Fibroblast of upper back skin (primary cell): ENCODE measurements at regions not wholly inside any gene's neighbourhood (a gene's known extent, or its start where the extent isn't known, plus 50 kb on each side); places are given as distances from the start of the nearest gene placed in this dataset.

Experiments used
- DNase-seq: peaks from one replicate; pipeline ENCODE4 v3.0.0-alpha.2; 2013

DNA sequence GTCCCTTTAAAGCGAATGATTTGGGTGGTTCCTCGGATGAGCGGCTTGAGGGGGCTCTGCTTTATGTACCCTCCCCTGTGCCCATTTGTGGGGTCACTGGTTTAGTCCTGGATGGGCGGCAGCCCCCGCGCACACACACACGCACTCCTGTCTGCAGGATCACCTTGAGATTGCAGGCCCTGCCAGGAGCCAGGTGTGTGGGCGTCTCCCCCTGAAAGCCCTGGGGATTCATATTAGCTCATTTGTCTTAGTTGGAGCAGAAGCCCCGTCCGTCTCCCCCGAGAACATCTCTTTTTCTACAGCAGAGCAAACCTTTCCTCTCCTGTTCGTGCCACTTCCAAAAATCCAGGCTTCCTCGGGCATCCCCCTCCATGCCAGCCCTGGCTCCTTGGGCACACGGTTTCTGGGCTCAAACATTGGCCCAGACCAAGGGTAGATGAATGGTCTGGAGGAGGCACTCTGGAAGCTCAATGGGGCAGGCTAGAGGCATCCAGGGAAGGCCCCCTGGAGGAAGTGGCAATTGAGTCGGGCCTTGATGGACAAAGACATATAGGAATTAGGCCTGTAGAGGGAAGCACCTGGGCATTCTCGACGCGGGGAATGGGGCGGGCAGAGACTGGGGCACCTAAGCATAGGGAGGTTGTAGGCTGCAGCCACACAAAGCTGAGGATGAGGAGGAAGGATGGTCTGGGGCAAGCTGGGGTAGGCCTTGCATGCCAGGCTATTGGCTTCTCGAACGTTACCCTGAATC, 218.5 kb upstream of the GSE1 start:
- DNase-seq: no peak

DNA sequence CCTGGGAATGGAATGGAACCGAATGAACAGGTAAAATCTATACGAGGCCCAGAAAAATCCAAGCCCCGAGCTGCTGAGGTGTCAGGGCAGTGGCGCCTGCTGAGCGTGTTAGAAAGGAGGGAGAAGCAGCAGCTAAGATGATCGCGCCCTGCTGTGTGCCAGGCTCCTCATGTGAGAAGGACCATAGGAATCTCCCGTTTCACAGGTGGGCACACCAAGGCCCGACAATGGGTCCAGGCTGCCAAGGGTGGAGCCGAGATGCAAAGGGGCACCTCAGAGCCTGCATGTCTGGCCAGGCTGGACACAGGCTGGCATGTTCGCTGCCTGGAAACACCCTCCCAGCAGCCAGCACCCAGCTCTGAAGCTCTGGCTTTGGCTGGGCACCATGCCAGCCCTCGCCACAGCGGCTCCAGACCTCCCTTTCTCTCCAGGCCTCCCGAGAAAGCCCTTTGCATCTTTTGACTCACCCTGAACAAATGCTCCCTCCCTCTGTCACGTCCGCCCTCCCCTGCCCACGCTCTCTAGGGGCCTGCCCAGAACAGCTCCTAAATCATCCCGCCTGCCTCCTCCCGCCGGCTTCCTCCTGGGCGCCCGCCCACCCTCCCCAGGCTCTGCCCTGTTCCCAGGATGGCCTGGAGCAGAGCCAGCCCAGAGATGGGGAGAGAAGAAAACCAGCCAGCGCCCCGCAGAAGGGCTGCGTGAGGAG, 217.8 kb upstream of the GSE1 start:
- peak; percentile 99 for DNase-seq

DNA sequence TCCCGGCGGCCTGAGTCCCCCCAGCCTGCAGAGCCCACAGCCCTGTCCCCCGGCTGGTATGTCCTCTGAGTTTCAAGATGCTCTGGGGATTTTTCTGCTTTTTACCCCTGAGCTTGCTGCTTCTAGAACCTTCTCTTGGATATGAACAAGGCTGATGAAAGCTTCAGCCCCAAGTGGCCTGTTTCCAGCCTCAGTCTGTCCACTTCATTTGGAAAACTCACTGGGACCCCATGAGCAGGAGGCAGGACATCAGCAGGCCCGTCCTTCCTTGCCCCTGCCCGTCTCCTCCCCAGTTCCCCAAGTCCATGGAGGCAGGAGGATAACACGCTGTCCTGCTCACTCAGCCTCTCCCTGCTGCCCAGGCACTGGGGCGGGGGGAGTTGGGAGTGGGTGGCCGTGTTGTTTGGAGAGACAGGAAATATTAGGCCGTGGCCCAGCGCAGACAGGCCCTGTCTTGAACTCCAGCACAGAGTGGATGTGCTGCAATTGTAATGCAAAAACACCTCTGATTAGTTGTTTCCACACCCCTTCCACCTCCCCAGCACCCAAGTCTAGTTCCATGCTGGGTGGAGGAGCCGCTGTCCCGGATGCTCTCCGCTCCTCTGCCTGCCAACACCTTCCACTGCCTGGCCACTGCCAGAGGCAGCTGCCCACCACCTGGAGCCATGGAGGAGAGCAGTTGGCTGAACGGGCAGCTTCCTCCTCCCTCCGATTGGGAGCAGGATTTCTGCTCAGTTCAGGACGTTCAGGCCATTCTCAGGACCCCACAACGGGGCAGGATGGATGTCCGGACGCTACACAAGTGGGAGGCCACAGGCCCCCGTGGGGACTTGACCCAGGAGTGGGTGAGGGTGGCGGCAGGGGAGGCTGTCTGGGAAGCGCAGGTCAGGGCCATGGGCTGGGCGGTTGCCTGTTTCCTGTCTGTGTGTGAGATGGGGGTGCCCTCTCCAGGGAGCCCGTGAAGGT, 216.9 kb upstream of the GSE1 start:
- peak; percentile 21 for DNase-seq

DNA sequence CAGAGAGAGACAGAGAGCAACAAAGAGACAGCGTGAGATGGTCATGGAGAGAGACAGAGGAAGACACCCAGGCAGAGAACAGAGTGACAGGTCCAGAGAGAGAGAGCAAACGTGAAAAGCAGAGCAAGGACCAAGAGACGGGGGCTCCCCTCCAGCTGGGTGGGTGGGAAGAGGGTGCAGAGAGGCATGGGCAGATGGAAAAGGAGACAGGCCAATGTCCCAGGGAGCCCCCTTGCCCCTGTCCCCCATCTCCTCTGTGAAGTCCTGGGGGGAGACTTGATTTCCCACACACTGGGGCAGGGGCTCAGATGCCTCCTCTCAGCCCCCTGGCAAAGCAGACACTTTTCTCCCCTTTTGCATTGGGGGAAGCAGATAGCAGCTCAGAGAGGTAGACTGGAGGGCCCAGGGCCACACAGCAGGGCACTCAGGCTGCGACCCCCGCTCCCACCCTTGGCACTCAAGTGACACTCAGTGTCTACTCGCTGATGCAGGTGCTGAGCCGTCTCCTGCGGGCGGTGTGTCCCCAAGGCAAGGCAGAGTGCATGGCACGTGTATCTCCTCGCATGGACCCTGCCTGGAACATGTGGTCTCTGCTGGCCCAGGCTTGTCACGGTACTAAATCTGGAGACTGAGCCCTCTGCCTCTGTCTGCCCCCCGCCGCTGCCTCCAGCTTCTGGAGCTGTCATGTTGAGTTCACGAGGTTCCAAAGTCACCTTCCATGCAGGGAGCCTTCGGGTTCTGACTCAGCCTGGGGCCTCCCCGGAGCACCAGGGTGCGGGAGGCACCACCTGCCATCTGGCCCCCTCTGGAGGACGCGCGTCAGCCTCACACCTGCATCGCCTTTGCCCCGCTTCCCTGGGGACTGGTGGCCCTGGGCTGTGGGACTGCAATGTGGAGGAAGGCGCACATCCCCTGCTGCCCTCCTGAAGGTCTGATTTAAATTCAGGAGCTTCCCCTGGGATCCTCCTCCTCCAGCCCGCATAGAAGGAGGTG, 215.9 kb upstream of the GSE1 start:
- no peak for DNase-seq

DNA sequence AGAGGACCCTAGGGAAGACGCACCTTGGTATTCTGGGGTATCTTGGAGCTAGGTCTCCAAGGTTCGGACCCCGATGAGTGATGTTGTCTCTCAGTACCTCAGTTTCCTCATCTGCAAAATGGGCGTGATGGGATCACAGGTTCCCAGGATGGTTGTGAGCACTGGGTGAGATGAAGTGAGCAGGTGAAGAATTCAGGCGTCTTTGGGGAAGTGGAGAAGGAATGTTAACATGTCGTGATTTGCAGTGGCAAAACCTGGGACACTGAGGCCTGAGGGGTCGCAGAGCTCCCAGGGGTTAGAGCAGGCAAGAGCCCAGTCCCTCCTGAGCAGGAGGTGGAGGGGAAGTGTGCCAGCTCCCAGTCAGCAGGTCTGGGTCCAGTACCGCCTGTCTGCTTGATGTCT, 215.1 kb upstream of the GSE1 start:
- DNase-seq: no peak

DNA sequence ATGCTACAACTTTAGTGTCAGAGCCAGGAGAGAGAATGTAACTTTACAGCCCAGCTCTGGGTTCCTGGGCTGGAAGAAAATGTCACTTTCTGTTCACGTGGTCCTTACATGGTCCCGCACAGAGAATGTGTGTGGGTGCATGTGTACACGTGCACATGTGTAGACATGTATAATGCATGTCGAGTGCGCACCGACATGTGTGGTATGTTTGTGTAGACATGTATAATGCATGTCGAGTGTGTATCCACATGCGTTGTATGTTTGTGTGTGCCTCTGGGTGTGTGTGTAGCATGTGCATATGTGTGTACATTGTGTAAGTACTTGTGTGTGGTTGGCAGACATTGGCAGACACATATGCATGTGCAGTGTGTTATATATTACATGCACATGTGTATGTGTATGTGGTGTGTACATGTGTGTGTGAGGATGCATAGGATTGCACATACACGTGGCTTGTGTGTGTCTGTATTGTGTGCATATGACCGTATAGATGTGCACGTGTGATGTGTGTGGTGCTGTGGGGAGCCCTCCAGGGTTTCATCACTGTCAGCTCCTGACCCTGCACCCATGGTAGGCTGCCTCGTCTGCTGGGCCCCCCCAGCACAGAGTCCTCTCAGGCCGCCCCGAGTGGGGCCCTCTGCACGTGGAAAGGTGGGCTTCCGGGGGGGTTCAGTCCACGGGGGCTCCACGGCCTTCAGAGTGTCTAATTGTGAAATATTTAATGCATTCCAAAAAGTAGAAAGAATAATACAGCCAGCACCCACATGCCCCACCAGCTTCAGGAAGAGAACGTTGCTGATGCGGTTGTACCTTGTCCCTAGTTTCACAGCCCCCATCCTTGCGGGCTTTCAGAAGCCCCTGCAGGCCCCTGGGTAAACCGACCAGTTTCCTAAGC, 214.2 kb upstream of the GSE1 start:
- no peak for DNase-seq

DNA sequence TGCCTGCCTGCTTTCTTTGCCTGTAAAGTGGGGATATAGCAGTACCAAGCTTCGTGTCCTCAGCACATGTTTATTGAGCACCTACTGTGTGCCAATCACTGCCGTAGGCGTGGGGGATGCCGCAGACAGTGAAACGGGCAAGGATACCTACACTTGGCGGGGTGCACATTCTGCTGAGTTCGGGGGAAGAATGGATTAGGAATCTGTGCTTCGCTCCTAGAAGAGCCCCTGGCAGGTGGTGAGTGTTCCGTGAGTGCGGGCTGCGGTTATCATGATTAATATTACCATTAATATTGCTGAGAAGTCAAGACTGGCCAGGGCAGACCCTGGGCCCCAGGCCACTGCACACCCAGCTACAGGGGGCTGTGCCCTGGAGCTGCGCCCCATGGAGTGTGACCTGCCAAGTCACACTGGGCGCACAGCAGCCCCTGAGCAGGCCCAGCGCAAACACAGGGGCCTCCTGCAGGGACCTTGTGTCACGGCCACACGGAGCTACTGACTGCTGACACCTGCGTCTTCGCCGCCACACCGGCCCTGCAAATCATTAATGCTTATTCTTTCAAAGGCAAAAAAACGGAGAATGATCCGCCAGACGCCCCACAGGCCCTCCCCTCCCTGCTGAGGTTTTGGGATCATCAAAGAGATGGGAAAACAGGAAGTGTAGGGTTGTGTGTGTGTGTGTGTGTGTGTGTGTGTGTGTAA, 213.4 kb upstream of the GSE1 start:
- no peak for DNase-seq

DNA sequence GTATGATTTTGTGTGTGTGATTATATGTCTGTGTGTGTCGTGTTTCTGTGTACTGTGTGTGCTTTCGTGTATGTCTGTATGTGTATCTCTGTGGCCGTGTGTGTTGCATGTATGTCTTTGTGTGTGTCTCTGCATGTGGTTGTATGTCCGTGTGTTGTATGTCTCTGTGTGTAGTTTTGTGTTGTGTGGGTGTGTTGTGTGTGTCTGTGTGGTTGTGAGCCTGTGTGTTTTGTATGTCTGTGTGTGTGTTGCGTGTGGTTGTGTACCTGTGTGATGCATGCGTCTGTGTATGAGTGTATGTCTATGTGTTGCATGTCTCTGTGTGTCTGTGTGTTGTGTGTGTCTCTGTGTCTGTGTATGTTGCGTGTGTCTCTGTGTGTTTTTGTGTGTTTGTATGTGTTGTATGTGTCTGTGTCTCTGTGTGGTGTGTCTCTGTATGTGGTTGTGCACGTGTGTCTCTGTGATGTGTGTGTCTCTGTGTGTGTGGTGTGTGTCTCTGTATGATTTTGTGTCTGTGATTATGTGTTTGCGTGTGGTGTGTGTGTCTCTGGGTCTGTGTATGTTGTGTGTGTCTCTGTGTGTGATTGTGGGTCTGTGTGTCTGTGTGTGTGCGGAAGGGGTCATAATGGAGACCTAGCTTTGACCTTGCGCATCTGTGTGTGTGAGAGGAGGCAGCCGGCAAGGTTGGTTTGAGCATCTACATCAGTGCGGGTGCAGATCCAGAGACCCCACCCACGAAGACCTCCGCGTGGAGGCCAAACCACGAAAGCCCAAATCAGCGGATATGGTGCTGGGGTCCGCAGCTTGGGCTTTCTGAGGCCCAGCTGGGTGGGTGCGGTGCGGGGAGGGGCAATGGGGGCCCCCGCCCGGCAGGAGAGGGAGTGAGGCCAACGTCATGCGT, 212.6 kb upstream of the GSE1 start:
- no peak for DNase-seq

DNA sequence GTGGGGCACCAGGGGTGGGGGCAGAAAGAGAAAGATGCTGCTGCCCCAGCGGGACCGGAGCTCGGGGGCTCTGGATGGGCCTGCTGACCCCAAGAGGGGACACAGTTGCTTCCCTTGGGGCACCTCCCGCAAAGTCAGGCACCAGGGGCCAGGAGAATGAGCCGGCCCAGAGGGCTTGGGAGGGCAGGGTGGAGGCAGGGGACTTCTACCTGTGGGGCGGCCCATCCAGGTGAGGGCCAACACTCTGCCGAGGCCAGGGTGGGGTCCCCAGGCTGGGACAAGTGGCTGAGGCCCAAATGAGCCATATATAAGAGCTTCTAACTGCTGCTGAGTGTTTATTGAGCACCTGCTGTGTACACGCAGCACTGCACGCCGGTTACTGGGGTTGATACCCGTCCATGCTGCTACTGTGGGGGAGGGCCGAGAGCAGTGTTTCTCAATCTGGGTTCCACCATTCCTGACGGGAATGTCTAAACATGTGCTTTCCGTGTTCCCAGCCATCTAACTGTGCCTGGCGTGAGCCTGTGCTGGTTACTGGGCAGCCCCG, 211.7 kb upstream of the GSE1 start:
- DNase-seq: no peak

DNA sequence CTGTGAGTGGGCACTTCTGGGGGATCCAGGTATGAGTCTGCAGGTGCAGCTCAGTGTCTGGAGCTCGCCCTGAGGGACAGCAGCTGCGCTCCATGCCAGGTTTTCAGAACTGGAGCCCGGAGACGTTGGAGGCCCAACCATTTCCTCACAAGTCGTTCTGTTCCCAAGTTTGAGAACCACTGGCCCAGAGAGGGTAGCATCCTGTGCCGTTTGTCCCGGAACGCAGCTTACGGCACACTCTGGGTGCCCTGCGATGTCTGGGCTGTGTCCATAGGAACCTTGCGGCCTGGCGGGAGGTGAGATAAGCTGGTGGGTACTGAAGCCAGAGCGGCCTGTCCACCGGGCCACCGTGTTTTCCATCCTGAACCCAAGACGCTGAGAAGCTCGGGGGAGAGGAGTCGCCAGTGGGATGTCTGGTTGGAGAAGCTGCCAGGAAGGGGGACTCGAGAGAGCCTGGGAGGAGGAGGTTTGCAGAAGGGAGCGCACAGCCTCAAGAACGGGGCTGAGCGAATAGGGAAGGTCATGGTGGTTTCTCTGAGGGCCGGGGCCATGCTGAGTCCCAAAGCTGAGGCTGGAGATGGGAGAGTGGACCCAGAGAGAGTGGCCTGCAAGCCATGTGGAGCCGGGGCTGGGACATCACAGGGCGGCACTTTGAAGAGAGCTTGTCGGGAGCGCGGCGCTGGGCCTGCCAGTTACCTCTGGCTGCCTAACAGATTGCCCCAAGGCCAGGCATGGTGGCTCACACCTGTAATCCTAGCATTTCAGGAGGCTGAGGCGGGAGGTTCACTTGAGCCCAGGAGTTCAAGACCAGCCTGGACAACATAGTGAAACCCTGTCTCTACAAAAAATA, 211.0 kb upstream of the GSE1 start:
- DNase-seq: no peak

DNA sequence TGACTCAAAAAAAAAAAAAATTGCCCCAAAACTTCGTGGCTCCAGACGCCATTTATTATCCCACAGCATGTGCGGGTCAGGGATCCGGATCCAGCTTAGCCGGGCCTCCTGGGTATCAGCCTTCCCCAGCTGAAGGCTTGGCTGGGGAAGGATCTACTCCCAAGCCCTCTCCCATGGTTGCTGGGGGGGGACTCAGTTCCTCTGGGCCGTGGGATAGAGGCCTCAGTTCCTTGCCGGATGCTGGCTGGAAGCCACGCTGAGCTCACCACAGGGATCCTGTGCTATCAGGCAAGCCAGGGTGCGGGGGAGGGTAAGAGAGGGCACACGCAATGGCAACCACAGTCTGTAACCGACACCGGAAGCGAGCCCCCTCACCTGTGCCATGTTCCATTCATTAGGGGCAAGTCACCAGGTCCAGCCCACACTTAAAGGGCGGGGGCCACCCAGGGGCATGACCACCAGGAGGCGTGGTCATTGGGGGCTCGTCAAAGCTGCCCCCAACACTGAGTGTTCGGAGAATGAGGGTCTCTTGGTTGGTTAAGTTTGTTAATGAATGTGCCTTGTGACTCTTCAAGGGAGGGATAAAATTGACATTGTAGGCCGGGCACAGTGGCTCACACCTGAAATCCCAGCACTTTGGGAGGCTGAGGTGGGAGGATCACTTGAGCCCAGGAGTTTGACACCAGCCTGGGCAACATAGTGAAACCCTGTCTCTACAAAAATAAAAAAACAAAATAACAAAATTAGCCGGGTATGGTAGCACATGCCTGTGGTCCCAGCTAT, 210.0 kb upstream of the GSE1 start:
- peak; percentile 71 for DNase-seq

DNA sequence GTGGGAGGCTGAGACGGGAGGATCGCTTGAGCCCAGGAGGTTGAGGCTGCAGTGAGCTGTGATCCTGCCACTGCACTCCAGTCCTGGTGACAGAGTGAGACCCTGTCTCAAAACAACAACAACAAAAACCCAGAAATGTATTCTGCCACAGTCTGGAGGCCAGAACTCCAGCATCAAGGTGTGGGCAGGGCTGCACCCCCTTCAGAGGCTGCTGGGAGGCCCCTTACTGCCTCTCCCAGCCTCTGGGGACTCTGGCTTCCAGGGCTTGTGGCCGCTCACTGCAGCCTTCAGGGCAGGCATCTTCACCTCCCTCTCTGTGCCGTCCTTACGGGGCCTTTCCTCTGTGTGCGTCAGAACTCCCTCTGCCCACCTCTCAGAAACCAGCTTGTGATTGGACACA, 209.4 kb upstream of the GSE1 start:
- no peak for DNase-seq

DNA sequence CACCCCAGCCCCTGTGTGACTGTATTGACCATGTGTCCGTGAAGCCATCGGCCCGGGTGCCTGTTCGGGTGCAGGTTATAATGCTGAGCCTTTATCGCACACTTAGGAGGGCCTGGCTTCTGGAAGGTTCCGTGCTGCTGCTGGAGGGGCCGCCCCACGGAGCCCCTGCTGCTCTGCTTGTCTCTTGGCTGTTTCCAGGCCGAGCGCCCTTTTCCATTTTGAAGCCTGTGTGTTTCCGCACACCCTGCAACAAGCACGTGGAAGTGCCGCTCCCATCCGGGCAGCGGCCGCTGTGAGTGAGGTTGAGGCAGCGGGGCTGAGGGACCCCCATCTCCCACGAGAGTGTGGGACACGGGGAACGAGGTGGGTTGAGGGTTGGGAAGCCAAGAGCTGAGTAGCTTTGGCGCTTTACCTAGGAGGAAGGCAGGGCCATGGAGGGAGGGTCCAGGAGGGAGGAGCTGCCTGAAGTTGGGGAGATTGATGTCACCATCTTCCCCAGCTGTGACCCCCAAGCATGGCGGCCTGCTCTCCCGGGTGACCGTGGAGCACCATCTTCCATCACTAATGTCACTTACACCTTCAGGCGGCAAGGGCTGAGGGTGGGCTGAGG, 200.1 kb upstream of the GSE1 start:
- no peak for DNase-seq

DNA sequence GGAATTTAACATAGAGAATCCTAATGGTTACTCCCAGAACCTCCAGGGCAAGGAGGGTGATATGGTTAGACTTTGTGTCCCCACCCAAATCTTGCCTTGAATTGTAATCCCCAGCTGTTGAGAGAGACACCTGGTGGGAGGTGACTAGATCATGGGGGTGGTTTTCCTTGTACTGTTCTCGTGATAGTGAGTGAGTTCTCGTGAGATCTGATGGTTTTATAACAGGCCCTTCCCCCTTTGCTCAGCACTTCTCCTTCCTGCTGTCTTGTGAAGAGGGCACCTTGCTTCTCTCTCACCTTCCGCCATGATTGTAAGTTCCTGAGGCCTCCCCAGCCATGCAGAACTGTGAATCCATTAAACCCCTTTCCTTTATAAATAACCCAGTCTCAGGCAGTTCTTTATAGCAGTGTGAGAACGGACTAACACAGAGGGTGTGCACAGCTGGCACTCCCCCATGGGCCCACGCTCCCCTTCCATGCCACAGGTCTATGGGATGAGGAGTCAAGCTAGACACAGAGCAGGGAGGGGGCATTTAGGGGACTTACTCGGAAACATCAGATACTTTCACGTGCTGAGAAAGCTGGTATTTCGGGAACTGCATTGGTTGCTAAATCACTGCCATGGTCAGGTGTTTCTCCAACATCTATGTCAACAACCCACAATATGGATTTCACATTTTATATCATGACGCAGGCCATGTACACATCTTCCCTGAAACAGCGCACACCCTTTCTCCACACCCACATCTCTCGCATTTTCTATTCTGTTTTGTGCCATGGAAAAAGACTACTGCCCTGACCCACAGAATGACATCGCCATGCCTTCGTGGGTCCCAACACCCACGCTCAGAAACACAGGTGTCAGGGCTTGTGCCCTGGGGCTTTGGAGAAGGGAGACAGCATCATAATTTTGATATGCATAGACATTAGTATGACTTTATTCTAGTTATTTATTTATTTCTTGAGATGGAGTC, 199.1 kb upstream of the GSE1 start:
- DNase-seq: no peak
